ENCODE measurements at regions not wholly inside any gene's neighbourhood (a gene's known extent, or its start where the extent isn't known, plus 50 kb on each side); places are given as distances from the start of the nearest gene placed in this dataset.
A peak's percentile ranks its signal among the peaks of the same experiment; 100 is the strongest.

DNA sequence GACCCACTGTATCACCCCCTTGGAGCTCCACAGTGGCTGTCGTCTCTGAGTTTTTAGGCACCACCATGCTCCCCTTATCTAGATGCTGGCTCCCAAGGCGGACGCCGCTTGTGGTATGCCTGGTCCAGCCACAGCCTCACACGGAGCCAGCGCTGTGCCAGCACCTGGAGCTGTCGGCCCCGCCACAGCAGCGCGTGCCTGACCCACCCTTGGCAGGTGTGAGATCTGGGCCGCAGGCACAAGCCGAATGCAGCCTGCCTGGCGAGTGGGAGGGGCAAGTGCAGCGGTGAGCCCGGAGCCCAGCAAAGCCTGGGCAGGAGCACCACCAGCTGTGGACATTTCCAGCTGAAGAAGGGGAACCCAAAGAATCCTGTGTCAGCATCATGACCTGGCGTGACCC lies 91.9 kb upstream of the BACE2 start:
- DNase-seq (ENCODE audit: low read depth) = no peak

DNA sequence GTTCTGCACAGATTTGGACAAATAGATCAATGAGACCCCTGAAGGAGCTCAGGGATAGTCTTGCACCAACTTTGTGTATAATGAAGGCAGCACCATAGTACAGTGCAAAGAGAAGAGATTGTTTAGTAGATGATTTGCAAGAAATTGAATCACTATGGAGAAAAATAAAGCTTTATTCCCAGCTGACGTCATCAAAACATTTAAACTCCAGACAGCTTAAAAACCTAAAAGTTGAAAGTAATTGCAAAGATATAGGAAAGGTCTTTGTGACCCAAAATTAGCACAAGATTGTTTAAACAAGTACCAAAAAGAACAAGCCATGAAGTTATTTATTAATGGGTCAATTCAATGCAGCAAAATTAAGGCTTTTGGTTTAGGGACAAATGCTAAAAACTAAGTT lies 88.8 kb upstream of the BACE2 start:
- no peak for DNase-seq (ENCODE audit: low read depth)

DNA sequence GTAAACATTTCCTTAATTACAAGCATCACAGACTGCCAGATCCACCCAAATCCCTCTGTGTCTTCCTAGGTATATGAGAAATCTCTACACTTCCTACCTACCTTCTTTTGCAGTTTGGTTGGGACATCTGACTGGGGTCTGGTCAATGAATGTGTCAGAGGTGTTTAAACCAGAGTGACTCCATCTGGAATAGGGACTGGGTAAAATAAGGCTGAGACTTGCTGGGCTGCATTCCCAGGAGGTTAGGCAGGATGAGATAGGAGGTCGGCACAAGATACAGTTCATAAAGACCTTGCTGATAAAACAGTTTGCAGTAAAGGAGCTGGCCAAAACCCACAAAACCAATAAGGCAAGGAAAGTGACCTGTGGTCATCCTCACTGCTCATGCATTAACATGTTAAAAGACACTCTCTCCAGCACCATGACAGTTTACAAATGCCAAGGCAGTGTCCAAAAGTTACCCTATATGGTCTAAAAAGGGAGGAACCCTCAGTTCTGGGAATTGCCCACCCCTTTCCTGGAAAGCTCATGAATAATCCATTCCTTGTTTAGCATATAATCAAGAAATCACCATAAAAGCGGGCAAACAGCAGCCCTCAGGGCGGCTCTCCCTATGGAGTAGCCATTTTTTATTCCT lies 87.4 kb upstream of the BACE2 start:
- DNase-seq (ENCODE audit: low read depth) = no peak

GRCh38 chr21:41086569-41086968 lies 81.4 kb upstream of the BACE2 start:
- no peak for DNase-seq (ENCODE audit: low read depth)

GRCh38 chr21:41090981-41091380 lies 77.0 kb upstream of the BACE2 start:
- DNase-seq (ENCODE audit: low read depth) = no peak

DNA sequence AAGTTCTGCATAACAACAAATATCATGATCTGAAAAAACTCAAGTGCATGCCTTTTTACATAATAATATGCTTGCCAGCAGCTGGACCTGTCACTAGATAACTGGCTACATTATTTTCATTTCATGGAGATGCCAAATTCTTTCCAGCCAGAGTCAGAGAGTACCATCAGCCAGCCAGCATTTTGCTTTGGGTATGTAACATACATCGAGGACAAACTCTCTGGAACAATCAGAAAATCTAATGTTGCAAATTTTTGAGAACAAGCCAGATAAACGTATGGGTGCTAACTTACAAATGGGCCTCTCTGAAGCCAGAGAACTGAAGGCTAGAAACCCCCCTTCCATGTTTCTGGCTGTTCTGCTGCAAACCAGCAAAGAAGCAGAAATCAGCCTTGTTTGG lies 76.3 kb upstream of the BACE2 start:
- no peak for DNase-seq (ENCODE audit: low read depth)

DNA sequence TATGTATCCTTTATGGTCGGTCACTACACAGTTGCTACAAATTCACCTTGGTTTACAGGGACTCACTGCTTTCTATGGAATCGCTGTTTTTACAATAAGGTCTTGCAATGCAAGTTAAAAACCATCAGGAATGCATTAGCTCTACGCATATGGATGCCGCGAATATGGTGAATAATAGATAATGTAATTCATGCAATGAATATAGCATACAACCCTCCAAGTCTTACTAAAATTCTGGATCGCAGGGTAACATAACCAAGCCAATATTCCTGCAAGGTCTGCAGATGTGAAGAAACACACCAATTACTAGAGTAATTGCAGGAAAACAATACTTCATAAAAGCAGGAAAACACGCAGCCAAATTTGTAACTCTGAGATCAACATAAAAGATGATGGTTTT lies 75.6 kb upstream of the BACE2 start:
- DNase-seq (ENCODE audit: low read depth) = no peak

GRCh38 chr21:41095983-41096382 lies 72.0 kb upstream of the BACE2 start:
- no peak for DNase-seq (ENCODE audit: low read depth)

DNA sequence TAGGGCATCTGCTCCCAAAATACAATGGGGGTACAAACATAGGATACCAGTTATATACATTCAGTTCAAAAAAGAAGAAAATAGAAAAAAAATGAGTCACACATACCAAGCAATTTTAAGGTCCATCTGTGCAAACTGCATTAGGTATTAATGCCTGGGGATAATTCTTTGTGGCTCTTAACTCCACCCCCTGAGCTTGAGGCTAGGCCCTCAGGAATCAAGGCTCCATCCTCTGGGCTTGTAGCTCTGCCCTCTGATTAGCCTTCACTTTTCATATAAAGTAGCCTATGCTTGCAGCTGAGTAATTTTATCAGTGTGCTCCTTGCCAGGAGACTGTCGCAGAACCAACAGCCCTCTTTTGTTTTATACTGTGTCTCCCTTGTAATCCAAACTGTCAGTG lies 69.9 kb upstream of the BACE2 start:
- no peak for DNase-seq (ENCODE audit: low read depth)

- DNase-seq (ENCODE audit: low read depth) = no peak
These were observed 69.4 kb upstream of the BACE2 start for GRCh38 chr21:41098481-41099042.

- no peak for DNase-seq (ENCODE audit: low read depth)
These were observed 67.0 kb upstream of the BACE2 start for GRCh38 chr21:41100826-41101550.

GRCh38 chr21:41102281-41102680 lies 65.7 kb upstream of the BACE2 start:
- DNase-seq (ENCODE audit: low read depth) = no peak

DNA sequence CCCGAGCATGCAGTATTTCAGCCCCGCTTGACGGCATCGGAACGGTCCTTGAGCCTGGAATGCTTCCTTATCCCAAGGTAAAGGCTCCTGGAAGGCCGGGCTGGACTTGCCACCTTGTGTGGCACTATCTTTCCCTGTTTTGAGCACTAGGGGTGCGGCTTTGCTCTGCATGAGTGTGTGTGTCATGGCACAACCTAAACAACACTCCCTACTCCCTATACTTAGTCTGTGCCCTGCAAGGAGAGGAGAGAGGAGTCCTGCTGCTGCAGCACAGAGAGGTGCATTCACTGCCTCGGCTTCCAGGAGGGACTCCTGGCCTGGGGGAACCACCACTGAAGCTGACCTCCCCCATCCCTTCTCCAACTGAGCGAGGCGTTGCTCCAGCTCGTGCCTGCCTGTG lies 60.4 kb upstream of the BACE2 start:
- no peak for DNase-seq (ENCODE audit: low read depth)

GRCh38 chr21:41108668-41109585 lies 59.0 kb upstream of the BACE2 start:
- DNase-seq (ENCODE audit: low read depth) = no peak

- DNase-seq (ENCODE audit: low read depth) = no peak
These were observed 57.8 kb upstream of the BACE2 start for GRCh38 chr21:41110161-41110560.

- no peak for DNase-seq (ENCODE audit: low read depth)
These were observed 57.3 kb upstream of the BACE2 start for GRCh38 chr21:41110664-41111063.

- no peak for DNase-seq (ENCODE audit: low read depth)
These were observed 56.3 kb upstream of the BACE2 start for GRCh38 chr21:41111681-41112080.

- DNase-seq (ENCODE audit: low read depth) = peak; percentile 55
These were observed 54.9 kb upstream of the BACE2 start for GRCh38 chr21:41112740-41113692.

- no peak for DNase-seq (ENCODE audit: low read depth)
These were observed 52.1 kb upstream of the BACE2 start for GRCh38 chr21:41115851-41116250.

Measured in ELR (cell line).